ENCODE measurements at regions not wholly inside any gene's neighbourhood (a gene's known extent, or its start where the extent isn't known, plus 50 kb on each side); places are given as distances from the start of the nearest gene placed in this dataset.

DNA sequence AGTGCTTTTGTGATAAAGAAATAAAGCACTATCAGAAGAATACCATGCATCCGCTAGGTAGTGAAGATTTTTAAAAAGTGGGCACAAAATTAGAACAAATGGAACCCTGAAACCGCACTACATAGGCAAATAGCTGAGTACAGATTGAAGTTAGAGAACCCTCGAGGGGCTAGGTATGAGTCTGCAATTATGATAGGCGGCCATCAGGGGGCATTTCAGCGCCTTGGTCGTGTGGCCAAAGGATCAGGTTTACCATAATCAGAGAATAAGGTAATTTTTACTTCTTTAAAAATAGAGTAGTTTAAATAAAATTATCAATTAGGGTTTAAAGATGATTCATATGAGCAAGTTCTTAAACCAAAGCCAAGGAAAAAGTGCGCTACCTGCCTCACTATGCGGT, 129.8 kb downstream of the TMX1 start:
- TF ChIP-seq ZNF431 (CRISPR knock-in tag; IDR thresholded peaks at IDR 0.05; ENCODE audit: borderline replicate concordance, low read depth) (no peak), EP300 (IDR thresholded peaks at IDR 0.05; ENCODE audit: low read depth in 2 of 2, low read length in 2 of 2) (no peak), EP300 (CRISPR knock-in tag; IDR thresholded peaks at IDR 0.05; ENCODE audit: borderline replicate concordance) (no peak)
- TF ChIP-seq, protein P1, sequence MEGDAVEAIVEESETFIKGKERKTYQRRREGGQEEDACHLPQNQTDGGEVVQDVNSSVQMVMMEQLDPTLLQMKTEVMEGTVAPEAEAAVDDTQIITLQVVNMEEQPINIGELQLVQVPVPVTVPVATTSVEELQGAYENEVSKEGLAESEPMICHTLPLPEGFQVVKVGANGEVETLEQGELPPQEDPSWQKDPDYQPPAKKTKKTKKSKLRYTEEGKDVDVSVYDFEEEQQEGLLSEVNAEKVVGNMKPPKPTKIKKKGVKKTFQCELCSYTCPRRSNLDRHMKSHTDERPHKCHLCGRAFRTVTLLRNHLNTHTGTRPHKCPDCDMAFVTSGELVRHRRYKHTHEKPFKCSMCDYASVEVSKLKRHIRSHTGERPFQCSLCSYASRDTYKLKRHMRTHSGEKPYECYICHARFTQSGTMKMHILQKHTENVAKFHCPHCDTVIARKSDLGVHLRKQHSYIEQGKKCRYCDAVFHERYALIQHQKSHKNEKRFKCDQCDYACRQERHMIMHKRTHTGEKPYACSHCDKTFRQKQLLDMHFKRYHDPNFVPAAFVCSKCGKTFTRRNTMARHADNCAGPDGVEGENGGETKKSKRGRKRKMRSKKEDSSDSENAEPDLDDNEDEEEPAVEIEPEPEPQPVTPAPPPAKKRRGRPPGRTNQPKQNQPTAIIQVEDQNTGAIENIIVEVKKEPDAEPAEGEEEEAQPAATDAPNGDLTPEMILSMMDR (CRISPR knock-in tag; IDR thresholded peaks at IDR 0.05): peak; percentile 50
- TF ChIP-seq, protein P2, sequence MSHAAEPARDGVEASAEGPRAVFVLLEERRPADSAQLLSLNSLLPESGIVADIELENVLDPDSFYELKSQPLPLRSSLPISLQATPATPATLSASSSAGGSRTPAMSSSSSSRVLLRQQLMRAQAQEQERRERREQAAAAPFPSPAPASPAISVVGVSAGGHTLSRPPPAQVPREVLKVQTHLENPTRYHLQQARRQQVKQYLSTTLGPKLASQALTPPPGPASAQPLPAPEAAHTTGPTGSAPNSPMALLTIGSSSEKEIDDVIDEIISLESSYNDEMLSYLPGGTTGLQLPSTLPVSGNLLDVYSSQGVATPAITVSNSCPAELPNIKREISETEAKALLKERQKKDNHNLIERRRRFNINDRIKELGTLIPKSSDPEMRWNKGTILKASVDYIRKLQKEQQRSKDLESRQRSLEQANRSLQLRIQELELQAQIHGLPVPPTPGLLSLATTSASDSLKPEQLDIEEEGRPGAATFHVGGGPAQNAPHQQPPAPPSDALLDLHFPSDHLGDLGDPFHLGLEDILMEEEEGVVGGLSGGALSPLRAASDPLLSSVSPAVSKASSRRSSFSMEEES (CRISPR knock-in tag; IDR thresholded peaks at IDR 0.05): no peak

Measured in HepG2 (cell line).